Stimulated activated CD8-positive, alpha-beta memory T cell treated with anti-CD3 and anti-CD28 coated beads, Interleukin-15, amount 100 ng/mL, for 48 hours (primary cell): ENCODE measurements at regions not wholly inside any gene's neighbourhood (a gene's known extent, or its start where the extent isn't known, plus 50 kb on each side); places are given as distances from the start of the nearest gene placed in this dataset.
"Not testable (repeated sequence)": the region's sequence is repeated elsewhere in the genome, so short reads cannot be mapped to it uniquely, and the experiment has no call there.

Source experiments
- DNase-seq, 2 donors: peaks; one replicate each; pipeline ENCODE4 v3.0.0-alpha.2; 2020; ENCODE audit warnings: low read depth in 2 of 2

GRCh38 chr2:36163520-36164254 is 191.9 kb upstream of the CRIM1 start:
- no peak for DNase-seq

GRCh38 chr2:36157093-36157492 is 198.5 kb upstream of the CRIM1 start:
- not testable (repeated sequence) for DNase-seq

GRCh38 chr2:36147670-36148390 is 207.7 kb upstream of the CRIM1 start:
- no peak for DNase-seq

GRCh38 chr2:36146765-36147164 is 208.8 kb upstream of the CRIM1 start:
- DNase-seq: no peak

GRCh38 chr2:36140391-36140790 is 215.2 kb upstream of the CRIM1 start:
- no peak for DNase-seq

GRCh38 chr2:36137612-36138011 is 218.0 kb upstream of the CRIM1 start:
- DNase-seq: no peak

GRCh38 chr2:36134281-36134680 is 221.3 kb upstream of the CRIM1 start:
- DNase-seq: no peak

- DNase-seq: no peak
Observed at GRCh38 chr2:36128359-36128758, 227.2 kb upstream of the CRIM1 start.

- DNase-seq: no peak
Observed at GRCh38 chr2:36125702-36126101, 229.9 kb upstream of the CRIM1 start.

GRCh38 chr2:36123995-36124394 is 231.6 kb upstream of the CRIM1 start:
- no peak for DNase-seq

GRCh38 chr2:36097022-36097421 is 258.6 kb upstream of the CRIM1 start:
- DNase-seq: no peak

- DNase-seq: not testable (repeated sequence)
Observed at GRCh38 chr2:36091844-36092741, 263.5 kb upstream of the CRIM1 start.

- no peak for DNase-seq
Observed at GRCh38 chr2:36088716-36089328, 266.8 kb upstream of the CRIM1 start.

- no peak for DNase-seq
Observed at GRCh38 chr2:36087344-36087743, 268.2 kb upstream of the CRIM1 start.

GRCh38 chr2:36079793-36080192 is 275.8 kb upstream of the CRIM1 start:
- no peak for DNase-seq

GRCh38 chr2:36074008-36074407 is 281.6 kb upstream of the CRIM1 start:
- no peak for DNase-seq

- DNase-seq: no peak
Observed at GRCh38 chr2:36071698-36072097, 283.9 kb upstream of the CRIM1 start.

GRCh38 chr2:36069074-36069473 is 286.5 kb upstream of the CRIM1 start:
- no peak for DNase-seq

- DNase-seq: no peak
Observed at GRCh38 chr2:36068086-36068485, 287.5 kb upstream of the CRIM1 start.

- DNase-seq: no peak
Observed at GRCh38 chr2:36060133-36060532, 295.4 kb upstream of the CRIM1 start.

- no peak for DNase-seq
Observed at GRCh38 chr2:36059691-36060090, 295.9 kb upstream of the CRIM1 start.

- DNase-seq: no peak
Observed at GRCh38 chr2:36058953-36059352, 296.6 kb upstream of the CRIM1 start.
